Endodermal cell (in vitro differentiated cells): ENCODE measurements at regions not wholly inside any gene's neighbourhood (a gene's known extent, or its start where the extent isn't known, plus 50 kb on each side); places are given as distances from the start of the nearest gene placed in this dataset.

Source experiments
- DNase-seq: peaks from one replicate; pipeline ENCODE4 v3.0.0-alpha.2; 2017
- H3K27ac ChIP-seq: 2 replicates; pipeline ENCODE4 v1.5.1; 2013; ENCODE audit warnings: mild to moderate bottlenecking, low read depth, low read length, moderate library complexity
- H3K27me3 ChIP-seq: 2 replicates; pipeline ENCODE4 v1.6.1; 2013; ENCODE audit warnings: mild to moderate bottlenecking, low read length, moderate library complexity; ENCODE audit not compliant: insufficient read depth, control insufficient read depth, poor library complexity, severe bottlenecking
- H3K36me3 ChIP-seq: 2 replicates; pipeline ENCODE4 v1.7.0; 2013; ENCODE audit warnings: mild to moderate bottlenecking, low read length, moderate library complexity; ENCODE audit not compliant: control insufficient read depth, insufficient read depth
- H3K4me1 ChIP-seq: one replicate; pipeline ENCODE4 v1.7.0; 2013; ENCODE audit warnings: low read length; ENCODE audit not compliant: control insufficient read depth, insufficient read depth
- H3K4me3 ChIP-seq: 2 replicates; pipeline ENCODE4 v1.5.1; 2013; ENCODE audit warnings: mild to moderate bottlenecking, low read length, moderate library complexity
- H3K9ac ChIP-seq: 2 replicates; pipeline ENCODE4 v1.6.1; 2013; ENCODE audit warnings: mild to moderate bottlenecking, low read length, moderate library complexity; ENCODE audit not compliant: poor library complexity, severe bottlenecking; ENCODE audit errors: extremely low read depth
- H3K9me3 ChIP-seq: 2 replicates; pipeline ENCODE4 v1.6.1; 2013; ENCODE audit warnings: mild to moderate bottlenecking, low read length, moderate library complexity; ENCODE audit not compliant: control insufficient read depth
- H3K27ac Mint-ChIP-seq: 2 replicates; pipeline ENCODE4 v1.8.0; 2020; ENCODE audit warnings: mixed read lengths
- H3K27me3 Mint-ChIP-seq: 2 replicates; pipeline ENCODE4 v1.8.0; 2021; ENCODE audit warnings: mild to moderate bottlenecking, mixed read lengths; ENCODE audit not compliant: insufficient read depth
- H3K36me3 Mint-ChIP-seq: 2 replicates; pipeline ENCODE4 v1.8.0; 2020; ENCODE audit warnings: low read depth, mixed read lengths
- H3K4me1 Mint-ChIP-seq: 2 replicates; pipeline ENCODE4 v1.8.0; 2020; ENCODE audit warnings: mixed read lengths
- H3K4me3 Mint-ChIP-seq: 2 replicates; pipeline ENCODE4 v1.8.0; 2020; ENCODE audit warnings: mild to moderate bottlenecking, moderate library complexity, mixed read lengths
- H3K9me3 Mint-ChIP-seq: 2 replicates; pipeline ENCODE4 v1.8.0; 2020; ENCODE audit warnings: mild to moderate bottlenecking, mixed read lengths
- WGBS, 2 experiments: methylation state at CpG; one replicate each; pipeline versions ENCODE4 v1.1.5 to v1.1.7; 2013; ENCODE audit warnings: missing lambda C conversion rate in 2 of 2, mixed read lengths in 1 of 2; ENCODE audit not compliant: insufficient coverage in 1 of 2, insufficient read length in 1 of 2; 5-methylcytosine and 5-hydroxymethylcytosine counted together
- TF ChIP-seq, protein P1 (sequence below): fragments of 200-600 bp; sonication (generic); conservative IDR thresholded peaks from 2 replicates; pipeline ENCODE4 v1.5.0; 2021; ENCODE audit warnings: antibody characterized with exemption, mild to moderate bottlenecking

DNA sequence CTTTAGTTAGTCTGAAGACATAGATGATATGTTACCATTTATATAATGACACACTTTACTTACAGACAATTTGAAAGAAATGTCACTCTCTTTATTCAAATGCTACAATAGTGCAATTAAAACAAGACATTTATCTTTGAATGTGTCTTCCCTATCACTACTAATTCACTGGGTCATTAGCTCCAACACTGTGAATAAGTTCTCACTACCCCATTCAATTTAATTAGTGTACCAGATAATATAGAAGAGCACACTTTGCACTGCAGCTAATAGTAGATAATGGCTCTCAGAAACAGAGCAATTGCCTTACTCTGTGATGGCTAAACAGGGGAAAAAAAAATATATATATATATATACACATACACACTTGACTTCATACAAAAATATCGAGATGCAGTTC, 497.0 kb downstream of the DTWD2 start:
- Mint-ChIP-seq H3K36me3 (no peaks in the 10 kb centered on the region), H3K27me3 (no peaks in the 10 kb centered on the region), H3K4me1 (peaks cover 10% of the 10 kb centered on the region), H3K27ac (no peak overlapping the region), H3K4me3 (no peak overlapping the region), H3K9me3 (peaks cover 3% of the 10 kb centered on the region)
- Histone ChIP-seq H3K9me3 (no peaks in the 10 kb centered on the region), H3K4me1 (peaks cover 15% of the 10 kb centered on the region), H3K36me3 (no peaks in the 10 kb centered on the region), H3K27ac (no peak overlapping the region), H3K9ac (no peak overlapping the region), H3K4me3 (no peak overlapping the region), H3K27me3 (no peaks in the 10 kb centered on the region)
- WGBS, 2 experiments: 80% methylated on average over 1 of the region's 1 CpG; no CpG with 5 or more reads in 1 of the 2 experiments
- DNase-seq: no peak
- TF ChIP-seq, protein P1, sequence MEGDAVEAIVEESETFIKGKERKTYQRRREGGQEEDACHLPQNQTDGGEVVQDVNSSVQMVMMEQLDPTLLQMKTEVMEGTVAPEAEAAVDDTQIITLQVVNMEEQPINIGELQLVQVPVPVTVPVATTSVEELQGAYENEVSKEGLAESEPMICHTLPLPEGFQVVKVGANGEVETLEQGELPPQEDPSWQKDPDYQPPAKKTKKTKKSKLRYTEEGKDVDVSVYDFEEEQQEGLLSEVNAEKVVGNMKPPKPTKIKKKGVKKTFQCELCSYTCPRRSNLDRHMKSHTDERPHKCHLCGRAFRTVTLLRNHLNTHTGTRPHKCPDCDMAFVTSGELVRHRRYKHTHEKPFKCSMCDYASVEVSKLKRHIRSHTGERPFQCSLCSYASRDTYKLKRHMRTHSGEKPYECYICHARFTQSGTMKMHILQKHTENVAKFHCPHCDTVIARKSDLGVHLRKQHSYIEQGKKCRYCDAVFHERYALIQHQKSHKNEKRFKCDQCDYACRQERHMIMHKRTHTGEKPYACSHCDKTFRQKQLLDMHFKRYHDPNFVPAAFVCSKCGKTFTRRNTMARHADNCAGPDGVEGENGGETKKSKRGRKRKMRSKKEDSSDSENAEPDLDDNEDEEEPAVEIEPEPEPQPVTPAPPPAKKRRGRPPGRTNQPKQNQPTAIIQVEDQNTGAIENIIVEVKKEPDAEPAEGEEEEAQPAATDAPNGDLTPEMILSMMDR: no peak

DNA sequence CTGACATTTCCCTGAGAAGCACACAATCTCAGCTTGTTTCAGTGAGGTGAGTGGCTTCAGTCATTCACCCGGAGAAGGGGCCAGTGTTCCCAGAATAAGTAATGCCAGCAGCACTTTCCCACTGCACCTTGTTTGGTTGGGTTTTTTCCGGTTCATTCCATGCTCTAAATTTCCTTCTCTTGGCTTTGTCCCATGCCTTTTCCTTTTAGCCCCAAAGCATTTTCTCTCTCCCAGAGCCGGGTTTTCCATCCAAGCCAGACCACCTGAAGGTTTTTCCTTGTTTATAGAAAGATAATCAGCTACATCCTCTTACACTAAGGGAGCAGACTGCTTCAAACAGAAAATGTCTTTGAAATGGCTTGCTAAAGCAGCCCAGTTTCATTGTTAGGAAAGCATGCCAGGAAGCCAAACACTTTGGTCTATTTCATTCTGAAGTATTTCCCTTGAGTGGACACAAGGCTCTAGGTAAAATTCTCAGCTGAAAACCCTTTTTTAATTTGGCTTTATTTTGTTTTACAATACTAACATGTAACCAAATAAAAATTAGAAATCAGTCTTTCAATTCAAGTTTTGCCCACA, 501.6 kb downstream of the DTWD2 start:
- H3K4me3 Mint-ChIP-seq: no peak overlapping the region
- H3K27ac Mint-ChIP-seq: peak overlapping the region; percentile 73
- Histone ChIP-seq H3K27ac (no peak overlapping the region), H3K27me3 (no peaks in the 10 kb centered on the region), H3K9ac (no peak overlapping the region), H3K4me1 (peaks cover 21% of the 10 kb centered on the region), H3K9me3 (peaks cover 22% of the 10 kb centered on the region), H3K4me3 (peak overlapping the region; percentile 43), H3K36me3 (no peaks in the 10 kb centered on the region)
- WGBS, 2 experiments: 71 to 73% methylated on average over 2 to 3 of the region's 3 CpGs
- no peak for DNase-seq
- H3K27me3 Mint-ChIP-seq: no peaks in the 10 kb centered on the region
- H3K36me3 Mint-ChIP-seq: no peaks in the 10 kb centered on the region
- TF ChIP-seq, protein P1: no peak
- H3K4me1 Mint-ChIP-seq: peaks cover 14% of the 10 kb centered on the region
- H3K9me3 Mint-ChIP-seq: peaks cover 15% of the 10 kb centered on the region

DNA sequence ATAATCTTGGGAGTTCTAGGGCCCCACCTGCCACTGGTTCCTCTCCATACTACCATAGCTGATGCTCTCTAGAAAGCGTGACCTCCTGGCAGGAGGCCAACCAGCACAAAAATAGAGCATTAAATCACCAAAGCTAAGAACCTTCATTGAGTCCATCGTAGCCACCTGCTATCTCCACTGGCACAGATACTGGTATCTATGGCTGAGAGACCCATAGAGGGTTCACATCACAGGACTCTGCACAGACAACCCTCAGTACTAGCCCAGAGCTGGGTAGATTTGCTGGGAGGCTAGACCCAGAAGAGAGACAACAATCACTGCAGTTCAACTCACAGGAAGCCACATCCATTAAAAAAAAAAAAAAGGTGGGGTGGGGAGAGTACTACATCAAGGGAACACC, 509.1 kb downstream of the DTWD2 start:
- H3K36me3 Mint-ChIP-seq: no peaks in the 10 kb centered on the region
- Histone ChIP-seq H3K27ac (no peak overlapping the region), H3K4me1 (no peaks in the 10 kb centered on the region), H3K4me3 (no peak overlapping the region), H3K9me3 (peaks cover 29% of the 10 kb centered on the region), H3K27me3 (no peaks in the 10 kb centered on the region), H3K9ac (no peak overlapping the region), H3K36me3 (no peaks in the 10 kb centered on the region)
- no peak overlapping the region for H3K27ac Mint-ChIP-seq
- DNase-seq: no peak
- no peaks in the 10 kb centered on the region for H3K27me3 Mint-ChIP-seq
- WGBS, 2 experiments: 95 to 100% methylated on average over 1 to 2 of the region's 2 CpGs
- H3K9me3 Mint-ChIP-seq: peaks cover 30% of the 10 kb centered on the region
- H3K4me1 Mint-ChIP-seq: no peaks in the 10 kb centered on the region
- TF ChIP-seq, protein P1: no peak
- H3K4me3 Mint-ChIP-seq: no peak overlapping the region
